HepG2 (cell line): ENCODE measurements at regions not wholly inside any gene's neighbourhood (a gene's known extent, or its start where the extent isn't known, plus 50 kb on each side); places are given as distances from the start of the nearest gene placed in this dataset.

ENCODE experiments used
- ATAC-seq: fragments of 200-7000 bp; cut with Tn5 transposase; 3 replicates; pipeline ENCODE4 v1.9.1; 2020; ENCODE audit warnings: mild to moderate bottlenecking, moderate library complexity
- BruUV-seq: library from RNA; stranded (reverse); fragments of 400-500 nt; replicated peaks from 2 replicates; lab custom pipeline; 2021; lab: Mats Ljungman, UMichigan
- CTCF ChIA-PET: fragments of 300-600 bp; formaldehyde crosslinking; extraction: SDS; loops from one replicate; lab custom pipeline; 2021; ENCODE audit warnings: low total read pairs, inconsistent platforms, low intra/inter-chr PET ratio; lab: Yijun Ruan, JAX
- POLR2A ChIA-PET: fragments of 350-600 bp; sonication (Branson Sonifier 250); formaldehyde crosslinking; loops from one replicate; lab custom pipeline; 2020; ENCODE audit warnings: antibody characterized with exemption, inconsistent platforms; lab: Yijun Ruan, JAX
- DNase-seq: peaks from one replicate; pipeline ENCODE4 v3.0.0-alpha.2; 2015; ENCODE audit warnings: low spot score
- FAIRE-seq: peaks from 3 replicates; lab custom pipeline; 2011; peaks lifted over from hg19 to GRCh38; lab: Jason Lieb, UNC
- H2AFZ ChIP-seq: one replicate; pipeline ENCODE4 v1.6.1; 2011; ENCODE audit warnings: low read length, inconsistent platforms
- H3K27ac ChIP-seq: fragments of 300-600 bp; 3 replicates; pipeline ENCODE4 v1.8.0; 2011; ENCODE audit warnings: mixed run types, mild to moderate bottlenecking, mixed read lengths, low read length, inconsistent platforms; ENCODE audit not compliant: insufficient read depth; ENCODE audit errors: extremely low read length
- H3K27me3 ChIP-seq, 2 experiments: fragments of 200-600 bp in 1 of 2; 2 replicates in 1 of 2; 3 replicates in 1 of 2; pipeline versions ENCODE4 v1.6.0 to v1.8.0; 2011; ENCODE audit warnings: low read length in 2 of 2, mild to moderate bottlenecking in 2 of 2, moderate library complexity in 2 of 2, inconsistent platforms in 1 of 2; ENCODE audit not compliant: insufficient read depth in 2 of 2, control insufficient read depth in 1 of 2
- H3K36me3 ChIP-seq, 2 experiments: fragments of 200-600 bp in 1 of 2; replicated peaks in 1 of 2; 2 replicates in 1 of 2; 3 replicates in 1 of 2; pipeline versions ENCODE4 v1.5.1 to v1.8.0; 2011; ENCODE audit warnings: low read length in 2 of 2, inconsistent platforms in 1 of 2; ENCODE audit not compliant: insufficient read depth in 2 of 2, control insufficient read depth in 1 of 2
- H3K4me1 ChIP-seq: 2 replicates; pipeline ENCODE4 v1.5.1; 2012; ENCODE audit warnings: low read length, inconsistent platforms; ENCODE audit not compliant: insufficient read depth
- H3K4me2 ChIP-seq: 2 replicates; pipeline ENCODE4 v1.6.0; 2011; ENCODE audit warnings: low read depth, low read length, inconsistent platforms
- H3K4me3 ChIP-seq, 3 experiments: fragments of 200-600 bp in 1 of 3; sonication (generic), shearing (Covaris generic) in 1 of 3; replicated peaks in 1 of 3; 2 replicates each; pipeline ENCODE4 v1.5.1; 2011 to 2016; ENCODE audit warnings: low read length in 3 of 3, inconsistent platforms in 2 of 3, low read depth in 2 of 3, mild to moderate bottlenecking in 2 of 3, control low read depth in 1 of 3, mixed read lengths in 1 of 3; ENCODE audit not compliant: insufficient read depth in 1 of 3
- H3K79me2 ChIP-seq: one replicate; pipeline ENCODE4 v1.6.1; 2011; ENCODE audit warnings: low read length, inconsistent platforms; ENCODE audit not compliant: insufficient read depth
- H3K9ac ChIP-seq: 2 replicates; pipeline ENCODE4 v1.6.0; 2011; ENCODE audit warnings: mild to moderate bottlenecking, low read depth, low read length, inconsistent platforms; ENCODE audit not compliant: insufficient read depth
- H3K9me3 ChIP-seq: 2 replicates; pipeline ENCODE4 v1.5.1; 2012; ENCODE audit warnings: mild to moderate bottlenecking, low read length
- H4K20me1 ChIP-seq: 2 replicates; pipeline ENCODE4 v1.6.0; 2011; ENCODE audit warnings: inconsistent platforms, mild to moderate bottlenecking, low read length, moderate library complexity; ENCODE audit not compliant: insufficient read depth
- FIP1L1 ChIP-seq: fragments of 200-400 bp; formaldehyde crosslinking; IDR thresholded peaks from 2 replicates; pipeline ENCODE4 v1.6.1; 2018; ENCODE audit warnings: low read depth, mild to moderate bottlenecking, low read length, moderate library complexity, borderline replicate concordance; ENCODE audit not compliant: insufficient read depth
- GRHL1 ChIP-seq: sonication (generic); formaldehyde crosslinking; conservative IDR thresholded peaks from 2 replicates; pipeline ENCODE4 v1.8.0; 2022; ENCODE audit warnings: missing genetic modification reagents
- HNRNPL ChIP-seq: fragments of 200-400 bp; formaldehyde crosslinking; IDR thresholded peaks from 2 replicates; pipeline ENCODE4 v1.6.1; 2017; ENCODE audit warnings: mild to moderate bottlenecking, low read depth, low read length
- KDM5A ChIP-seq: fragments of 200-600 bp; sonication (generic); IDR thresholded peaks from 2 replicates; pipeline ENCODE4 v1.7.0; 2018; ENCODE audit warnings: antibody characterized with exemption, mild to moderate bottlenecking, low read length, borderline replicate concordance
- KMT2A ChIP-seq: sonication (generic); formaldehyde crosslinking; IDR thresholded peaks from 2 replicates; pipeline ENCODE4 v1.4.0; 2020; ENCODE audit warnings: missing genetic modification reagents
- PATZ1 ChIP-seq: sonication (generic); formaldehyde crosslinking; IDR thresholded peaks from 2 replicates; pipeline ENCODE4 v1.4.0; 2020; ENCODE audit warnings: missing genetic modification reagents
- POLR2AphosphoS2 ChIP-seq: IDR thresholded peaks from 2 replicates; pipeline ENCODE4 v1.6.1; 2011; ENCODE audit warnings: low read depth, low read length, improper control_type of control experiment
- RXRA ChIP-seq: sonication (generic); formaldehyde crosslinking; IDR thresholded peaks from 2 replicates; pipeline ENCODE4 v1.5.1; 2020; ENCODE audit warnings: missing genetic modification reagents
- TCF7L2 ChIP-seq: IDR thresholded peaks from 2 replicates; pipeline ENCODE4 v1.6.1; 2011; ENCODE audit warnings: mild to moderate bottlenecking, low read depth, low read length, moderate library complexity
- TOPORS ChIP-seq: sonication (generic); formaldehyde crosslinking; IDR thresholded peaks from 2 replicates; pipeline ENCODE4 v1.8.0; 2023; ENCODE audit warnings: mild to moderate bottlenecking, missing genetic modification reagents
- ZNF337 ChIP-seq: sonication (generic); formaldehyde crosslinking; IDR thresholded peaks from 2 replicates; pipeline ENCODE4 v1.5.1; 2020; ENCODE audit warnings: missing genetic modification reagents, low read depth, mild to moderate bottlenecking, borderline replicate concordance
- ZNF34 ChIP-seq: sonication (generic); formaldehyde crosslinking; IDR thresholded peaks from 2 replicates; pipeline ENCODE4 v1.4.0; 2020; ENCODE audit warnings: mild to moderate bottlenecking, missing genetic modification reagents, borderline replicate concordance
- ZNF484 ChIP-seq: sonication (generic); formaldehyde crosslinking; IDR thresholded peaks from 2 replicates; pipeline ENCODE4 v1.5.1; 2020; ENCODE audit warnings: mild to moderate bottlenecking, low read depth, missing genetic modification reagents, borderline replicate concordance
- ZNF598 ChIP-seq: sonication (generic); formaldehyde crosslinking; IDR thresholded peaks from 2 replicates; pipeline ENCODE4 v1.5.1; 2020; ENCODE audit warnings: mild to moderate bottlenecking, missing genetic modification reagents, borderline replicate concordance
- ZNF772 ChIP-seq: sonication (generic); formaldehyde crosslinking; IDR thresholded peaks from 2 replicates; pipeline ENCODE4 v1.5.0; 2020; ENCODE audit warnings: mild to moderate bottlenecking, missing genetic modification reagents
- ZSCAN29 ChIP-seq: sonication (generic); formaldehyde crosslinking; conservative IDR thresholded peaks from 2 replicates; pipeline ENCODE4 v1.4.0; 2020; ENCODE audit warnings: mild to moderate bottlenecking, missing genetic modification reagents
- WGBS: methylation state at CpG from one replicate; pipeline ENCODE4 v1.1.6; 2017; ENCODE audit warnings: low lambda C conversion rate; 5-methylcytosine and 5-hydroxymethylcytosine counted together
- in situ Hi-C: cut with HindIII; loops from 2 replicates; pipeline ENCODE4 v1.10.0; 2017; ENCODE audit warnings: low pct_unique_long_range_greater_than_20kb; ENCODE audit not compliant: extremely low pct_ligation_motif_present
- intact Hi-C: fragments of 100-400 bp; cut with micrococcal nuclease; formaldehyde crosslinking; loops from one replicate; pipeline ENCODE4 v1.10.0; 2022; ENCODE audit not compliant: unreplicated experiment
- TF ChIP-seq, protein P1 (sequence below): IDR thresholded peaks from 2 replicates; pipeline ENCODE4 v1.6.1; 2016
- TF ChIP-seq, protein P2 (sequence below): sonication (generic); formaldehyde crosslinking; IDR thresholded peaks from 2 replicates; pipeline ENCODE4 v1.5.1; 2020; ENCODE audit warnings: mild to moderate bottlenecking, missing genetic modification reagents, borderline replicate concordance

DNA sequence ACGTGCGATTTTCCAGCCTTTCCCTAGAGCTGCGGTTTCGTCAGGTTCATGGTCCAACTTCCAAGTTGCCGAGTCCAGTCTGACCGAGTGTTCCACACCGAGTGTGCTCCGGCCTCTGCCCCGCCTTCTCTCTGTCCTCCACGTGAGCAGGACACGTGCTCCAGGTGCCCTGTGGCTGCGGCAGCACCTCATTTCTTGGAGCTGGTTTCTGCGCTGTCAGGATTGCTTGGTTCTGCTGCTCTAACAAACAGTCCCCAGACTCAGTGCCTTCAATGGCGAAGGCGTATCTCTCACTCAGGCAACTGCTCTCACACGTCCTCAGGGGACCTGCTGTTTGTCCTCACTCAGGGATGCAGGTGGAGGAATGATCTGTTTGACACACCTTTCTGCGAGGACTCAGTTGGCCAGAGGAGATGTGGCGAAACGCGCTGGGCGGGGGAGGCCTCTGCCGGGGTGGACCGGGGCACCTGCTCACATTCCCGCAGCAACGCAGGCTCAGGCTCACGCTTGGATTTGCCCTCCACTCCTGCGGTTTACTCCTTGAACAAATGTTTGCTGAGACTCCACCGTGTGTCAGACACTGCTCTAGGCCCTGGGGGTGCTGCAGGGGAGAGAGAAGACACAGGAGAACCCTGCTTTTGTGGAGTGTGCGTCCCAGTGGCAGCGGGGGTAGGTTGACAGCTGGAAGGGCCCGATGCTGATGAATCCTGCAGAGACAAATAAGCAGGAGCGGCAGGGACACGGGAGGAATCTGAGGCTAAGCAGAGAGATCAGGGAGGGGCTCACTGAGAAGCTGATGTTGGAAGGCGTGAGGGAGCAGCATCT is 63.4 kb upstream of the FBRSL1 start:
- ChIA-PET CTCF (no interaction called here), POLR2A (no interaction called here)
- H3K4me3 ChIP-seq, result no peak overlapping the region
- in situ Hi-C loops, result no loop called here
- H3K27ac ChIP-seq, result no peak overlapping the region
- H3K9me3 ChIP-seq, result peaks cover 3% of the 10 kb centered on the region; the same call in 1 of the 2 replicates
- DNase-seq, result peak; percentile 47
- no peak overlapping the region for H2AFZ ChIP-seq
- H3K79me2 ChIP-seq, result no peaks in the 10 kb centered on the region
- no peaks in the 10 kb centered on the region for H4K20me1 ChIP-seq
- peaks cover 70% of the 10 kb centered on the region for H3K4me1 ChIP-seq
- WGBS, result 36% methylated on average over 19 of the region's 34 CpGs
- no TSS peak for BruUV-seq
- H3K9ac ChIP-seq, result no peak overlapping the region
- no peak for ATAC-seq
- 0 out of 2 replicates have a peak overlapping the region, but pooled peaks have one; percentile 2 for H3K4me2 ChIP-seq
- intact Hi-C loops, result loop anchor here (10.0 kb wide), 1 partner anchor 48 kb away; no protein-coding TSS in a partner anchor
- no peaks in the 10 kb centered on the region for H3K36me3 ChIP-seq
- no peak for FAIRE-seq
- H3K27me3 ChIP-seq, result peaks cover 4 to 24% of the 10 kb centered on the region in 2 experiments
- TF ChIP-seq TCF7L2, result no peak
- TF ChIP-seq ZSCAN29 (CRISPR knock-in tag), result 0 out of 2 replicates have a peak, but pooled peaks have one; percentile 38
- peak; percentile 87; the same call in 1 of the 2 replicates for TF ChIP-seq TOPORS (CRISPR knock-in tag)
- TF ChIP-seq GRHL1, result no peak
- TF ChIP-seq KDM5A, result no peak
- TF ChIP-seq, protein P1, sequence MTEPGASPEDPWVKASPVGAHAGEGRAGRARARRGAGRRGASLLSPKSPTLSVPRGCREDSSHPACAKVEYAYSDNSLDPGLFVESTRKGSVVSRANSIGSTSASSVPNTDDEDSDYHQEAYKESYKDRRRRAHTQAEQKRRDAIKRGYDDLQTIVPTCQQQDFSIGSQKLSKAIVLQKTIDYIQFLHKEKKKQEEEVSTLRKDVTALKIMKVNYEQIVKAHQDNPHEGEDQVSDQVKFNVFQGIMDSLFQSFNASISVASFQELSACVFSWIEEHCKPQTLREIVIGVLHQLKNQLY (CRISPR knock-in tag), result peak; percentile 68
- no peak for TF ChIP-seq HNRNPL
- no peak for TF ChIP-seq PATZ1 (CRISPR knock-in tag)
- peak; percentile 89; the same call in 1 of the 2 replicates for TF ChIP-seq ZNF598 (CRISPR knock-in tag)
- no peak for TF ChIP-seq ZNF484 (CRISPR knock-in tag)
- TF ChIP-seq ZNF34 (CRISPR knock-in tag), result no peak
- TF ChIP-seq POLR2AphosphoS2, result no peak
- TF ChIP-seq FIP1L1, result no peak
- TF ChIP-seq RXRA (CRISPR knock-in tag), result 0 out of 2 replicates have a peak, but pooled peaks have one; percentile 39
- TF ChIP-seq ZNF772, result peak; percentile 91
- no peak for TF ChIP-seq ZNF337 (CRISPR knock-in tag)
- TF ChIP-seq KMT2A (CRISPR knock-in tag), result no peak
- TF ChIP-seq, protein P2, sequence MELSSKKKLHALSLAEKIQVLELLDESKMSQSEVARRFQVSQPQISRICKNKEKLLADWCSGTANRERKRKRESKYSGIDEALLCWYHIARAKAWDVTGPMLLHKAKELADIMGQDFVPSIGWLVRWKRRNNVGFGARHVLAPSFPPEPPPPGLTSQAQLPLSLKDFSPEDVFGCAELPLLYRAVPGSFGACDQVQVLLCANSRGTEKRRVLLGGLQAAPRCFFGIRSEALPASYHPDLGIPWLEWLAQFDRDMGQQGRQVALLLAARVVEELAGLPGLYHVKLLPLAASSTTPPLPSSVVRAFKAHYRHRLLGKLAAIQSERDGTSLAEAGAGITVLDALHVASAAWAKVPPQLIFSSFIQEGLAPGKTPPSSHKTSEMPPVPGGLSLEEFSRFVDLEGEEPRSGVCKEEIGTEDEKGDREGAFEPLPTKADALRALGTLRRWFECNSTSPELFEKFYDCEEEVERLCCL (CRISPR knock-in tag), result peak; percentile 98; the same call in 1 of the 2 replicates
